ENCODE measurements at regions not wholly inside any gene's neighbourhood (a gene's known extent, or its start where the extent isn't known, plus 50 kb on each side); places are given as distances from the start of the nearest gene placed in this dataset.
"Not testable (repeated sequence)": the region's sequence is repeated elsewhere in the genome, so short reads cannot be mapped to it uniquely, and the experiment has no call there.

GRCh38 chr4:28834120-28834519 is 1886.0 kb upstream of the PCDH7 start:
- H3K4me3 ChIP-seq (ENCODE audit: low read depth, poor library complexity, severe bottlenecking): no peak overlapping the region
- DNase-seq (ENCODE audit: low spot score in 2 of 2): no peak
- 78 to 82% methylated on average over 3 of the region's 3 CpGs for WGBS, 2 donors
- intact Hi-C loops (cut with DNase I; ENCODE audit: low total_unique reads): no loop called here
- TF ChIP-seq CTCF (IDR thresholded peaks at IDR 0.05) (no peak), POLR2A (IDR thresholded peaks at IDR 0.05) (no peak)

- no peak for DNase-seq (ENCODE audit: low spot score in 2 of 2)
- intact Hi-C loops (cut with DNase I; ENCODE audit: low total_unique reads): no loop called here
- no peak overlapping the region for H3K4me3 ChIP-seq (ENCODE audit: low read depth, poor library complexity, severe bottlenecking)
- no peak for TF ChIP-seq POLR2A (IDR thresholded peaks at IDR 0.05)
- no peak for TF ChIP-seq CTCF (IDR thresholded peaks at IDR 0.05)
Observed at GRCh38 chr4:28835501-28835900, 1884.7 kb upstream of the PCDH7 start.

- WGBS, 2 donors: 79 to 81% methylated on average over 6 of the region's 6 CpGs
- TF ChIP-seq POLR2A (IDR thresholded peaks at IDR 0.05): no peak
- TF ChIP-seq CTCF (IDR thresholded peaks at IDR 0.05): no peak
- no peak for DNase-seq (ENCODE audit: low spot score in 2 of 2)
- intact Hi-C loops (cut with DNase I; ENCODE audit: low total_unique reads): no loop called here
- no peak overlapping the region for H3K4me3 ChIP-seq (ENCODE audit: low read depth, poor library complexity, severe bottlenecking)
Observed at GRCh38 chr4:28842271-28842670, 1877.9 kb upstream of the PCDH7 start.

GRCh38 chr4:28845158-28845557 is 1875.0 kb upstream of the PCDH7 start:
- intact Hi-C loops (cut with DNase I; ENCODE audit: low total_unique reads): no loop called here
- TF ChIP-seq CTCF (IDR thresholded peaks at IDR 0.05) (no peak), POLR2A (IDR thresholded peaks at IDR 0.05) (no peak)
- DNase-seq (ENCODE audit: low spot score in 2 of 2): no peak
- no peak overlapping the region for H3K4me3 ChIP-seq (ENCODE audit: low read depth, poor library complexity, severe bottlenecking)

- peak in 1 of 2 donors; percentile 75 for DNase-seq (ENCODE audit: low spot score in 2 of 2)
- intact Hi-C loops (cut with DNase I; ENCODE audit: low total_unique reads): not testable (repeated sequence)
Observed at GRCh38 chr4:28857028-28857427, 1863.1 kb upstream of the PCDH7 start.

GRCh38 chr4:28868841-28869240 is 1851.3 kb upstream of the PCDH7 start:
- DNase-seq (ENCODE audit: low spot score in 2 of 2): no peak
- no peak overlapping the region for H3K4me3 ChIP-seq (ENCODE audit: low read depth, poor library complexity, severe bottlenecking)
- TF ChIP-seq CTCF (IDR thresholded peaks at IDR 0.05) (no peak), POLR2A (IDR thresholded peaks at IDR 0.05) (no peak)
- intact Hi-C loops (cut with DNase I; ENCODE audit: low total_unique reads): no loop called here
- 67 to 74% methylated on average over 4 of the region's 4 CpGs for WGBS, 2 donors

More at GRCh38 chr4:28857028-28857427, 1863.1 kb upstream of the PCDH7 start:
- 90 to 95% methylated on average over 7 of the region's 7 CpGs for WGBS, 2 donors
- not testable (repeated sequence) for H3K4me3 ChIP-seq (ENCODE audit: low read depth, poor library complexity, severe bottlenecking)

Data from lower leg skin (tissue), 4 donors.